Upper lobe of left lung (tissue), 6 donors: ENCODE measurements at regions not wholly inside any gene's neighbourhood (a gene's known extent, or its start where the extent isn't known, plus 50 kb on each side); places are given as distances from the start of the nearest gene placed in this dataset.

Experiments
- ATAC-seq, 2 donors: fragments of 200-7000 bp; cut with Tn5 transposase; one replicate each; pipeline ENCODE4 v1.9.1; 2022; ENCODE audit warnings: mild to moderate bottlenecking in 2 of 2, moderate library complexity in 2 of 2; ENCODE audit not compliant: low FRiP score in 2 of 2
- DNase-seq, 2 donors: peaks; one replicate each; pipeline ENCODE4 v3.0.0-alpha.2; 2019 to 2020
- H3K27ac ChIP-seq, 4 donors: fragments of 200-600 bp; sonication (generic); one replicate each; pipeline ENCODE4 v1.5.1; 2016 to 2019
- H3K27me3 ChIP-seq, 4 donors: fragments of 200-600 bp; sonication (generic); one replicate each; pipeline ENCODE4 v1.5.1; 2017 to 2019
- H3K36me3 ChIP-seq, 4 donors: fragments of 200-600 bp; sonication (generic); one replicate each; pipeline ENCODE4 v1.5.1; 2016 to 2019
- H3K4me1 ChIP-seq, 4 donors: fragments of 200-600 bp; sonication (generic); one replicate each; pipeline ENCODE4 v1.5.1; 2018 to 2019
- H3K4me3 ChIP-seq, 4 donors: fragments of 200-600 bp; sonication (generic); one replicate each; pipeline ENCODE4 v1.5.1; 2017 to 2019; ENCODE audit warnings: mild to moderate bottlenecking in 2 of 4, moderate library complexity in 1 of 4
- H3K9me3 ChIP-seq, 4 donors: fragments of 200-600 bp; sonication (generic); one replicate each; pipeline ENCODE4 v1.5.1; 2018 to 2019
- CTCF ChIP-seq, 6 experiments: fragments of 450-650 bp in 4 of 6; fragments of 200-600 bp in 2 of 6; sonication (generic) in 2 of 6; IDR thresholded peaks; one replicate each; pipeline ENCODE4 v1.5.1; 2016 to 2019; ENCODE audit warnings: antibody characterized with exemption in 6 of 6
- EP300 ChIP-seq, 4 donors: sonication (generic); formaldehyde crosslinking; IDR thresholded peaks; one replicate each; pipeline ENCODE4 v1.5.1; 2017; ENCODE audit warnings: antibody characterized with exemption in 4 of 4, control low read depth in 2 of 4
- POLR2A ChIP-seq, 4 donors: fragments of 450-650 bp; IDR thresholded peaks; one replicate each; pipeline ENCODE4 v1.5.1; 2016 to 2017; ENCODE audit warnings: antibody characterized with exemption in 4 of 4, mild to moderate bottlenecking in 2 of 4
- POLR2AphosphoS5 ChIP-seq, 2 donors: sonication (generic); formaldehyde crosslinking; IDR thresholded peaks; one replicate each; pipeline ENCODE4 v1.5.1; 2017; ENCODE audit warnings: antibody characterized with exemption in 2 of 2
- WGBS, 2 donors: methylation state at CpG; one replicate each; pipeline ENCODE4 v1.1.5; 2017 to 2018; 5-methylcytosine and 5-hydroxymethylcytosine counted together
- donor health status: DM: no; HTN: no; CAD: no; lungs with moderate emphysema.
- donor health status: DM: no; HTN: yes; CAD: no; lungs with severe emphysema.

DNA sequence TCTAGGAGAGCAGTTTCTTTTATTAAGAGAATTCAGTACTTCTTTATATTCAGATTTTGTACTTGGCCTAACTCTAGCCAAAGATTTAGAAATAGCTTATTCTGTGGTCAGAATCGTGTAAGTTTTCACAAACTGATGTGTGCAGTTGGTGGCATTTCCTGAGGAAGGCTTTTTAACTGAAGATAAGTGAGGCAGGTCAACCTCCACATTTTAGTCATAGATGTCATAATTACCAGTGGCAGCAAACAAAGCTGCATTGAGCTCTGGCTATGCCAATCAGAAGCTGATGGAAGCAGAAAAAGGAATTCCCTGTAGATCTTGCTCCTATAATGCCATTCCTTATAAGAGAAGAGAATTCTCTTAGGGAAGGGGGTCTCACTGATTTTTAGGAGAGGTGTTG is 141.3 kb upstream of the SP8 start:
- no peaks in the 10 kb centered on the region for H3K27me3 ChIP-seq
- H3K9me3 ChIP-seq: no peaks in the 10 kb centered on the region
- H3K4me1 ChIP-seq: no peaks in the 10 kb centered on the region
- ATAC-seq (no peak), DNase-seq (no peak)
- WGBS, 2 donors: 29 to 30% methylated on average over 1 of the region's 1 CpG
- H3K4me3 ChIP-seq: no peak overlapping the region
- TF ChIP-seq POLR2AphosphoS5 (IDR thresholded peaks at IDR 0.05) (no peak), POLR2A (IDR thresholded peaks at IDR 0.05) (no peak), CTCF (IDR thresholded peaks at IDR 0.05) (no peak), EP300 (IDR thresholded peaks at IDR 0.05) (no peak)
- H3K27ac ChIP-seq: no peak overlapping the region
- H3K36me3 ChIP-seq: no peaks in the 10 kb centered on the region

DNA sequence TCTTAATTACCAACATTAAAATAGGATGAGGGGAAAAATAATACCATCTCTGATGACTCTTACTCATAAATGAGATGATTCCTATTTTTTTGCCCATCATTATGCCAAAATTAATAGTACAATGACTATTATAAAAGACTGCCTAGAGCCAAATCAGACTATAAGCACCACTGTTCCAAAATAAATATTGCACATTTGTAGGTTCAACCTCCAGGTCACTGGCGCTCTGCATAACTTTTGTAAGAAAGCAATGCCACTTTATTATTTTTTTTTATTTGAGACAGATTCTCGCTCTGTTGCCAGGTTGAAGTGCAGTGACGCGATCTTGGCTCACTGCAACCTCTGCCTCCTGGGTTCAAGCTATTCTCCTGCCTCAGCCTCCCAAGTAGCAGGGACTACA is 142.5 kb upstream of the SP8 start:
- Histone ChIP-seq H3K4me1 (no peaks in the 10 kb centered on the region), H3K36me3 (no peaks in the 10 kb centered on the region), H3K9me3 (no peaks in the 10 kb centered on the region), H3K27ac (no peak overlapping the region), H3K4me3 (no peak overlapping the region), H3K27me3 (no peaks in the 10 kb centered on the region)
- whole genome bisulfite sequencing, 2 donors: 88 to 96% methylated on average over 4 of the region's 4 CpGs
- ATAC-seq: no peak
- no peak for DNase-seq
- TF ChIP-seq EP300 (IDR thresholded peaks at IDR 0.05) (no peak), POLR2AphosphoS5 (IDR thresholded peaks at IDR 0.05) (no peak), CTCF (IDR thresholded peaks at IDR 0.05) (no peak), POLR2A (IDR thresholded peaks at IDR 0.05) (no peak)

- 86 to 89% methylated on average over 3 of the region's 3 CpGs for WGBS, 2 donors
- no peak for ATAC-seq
- TF ChIP-seq EP300 (IDR thresholded peaks at IDR 0.05) (no peak), CTCF (IDR thresholded peaks at IDR 0.05) (no peak), POLR2AphosphoS5 (IDR thresholded peaks at IDR 0.05) (no peak), POLR2A (IDR thresholded peaks at IDR 0.05) (no peak)
- H3K4me1 ChIP-seq: no peaks in the 10 kb centered on the region
- no peaks in the 10 kb centered on the region for H3K36me3 ChIP-seq
- H3K27me3 ChIP-seq: no peaks in the 10 kb centered on the region
- DNase-seq: no peak
- H3K9me3 ChIP-seq: no peaks in the 10 kb centered on the region
- no peak overlapping the region for H3K4me3 ChIP-seq
- H3K27ac ChIP-seq: no peak overlapping the region
These were observed 145.1 kb upstream of the SP8 start for GRCh38 chr7:20931739-20932138.

DNA sequence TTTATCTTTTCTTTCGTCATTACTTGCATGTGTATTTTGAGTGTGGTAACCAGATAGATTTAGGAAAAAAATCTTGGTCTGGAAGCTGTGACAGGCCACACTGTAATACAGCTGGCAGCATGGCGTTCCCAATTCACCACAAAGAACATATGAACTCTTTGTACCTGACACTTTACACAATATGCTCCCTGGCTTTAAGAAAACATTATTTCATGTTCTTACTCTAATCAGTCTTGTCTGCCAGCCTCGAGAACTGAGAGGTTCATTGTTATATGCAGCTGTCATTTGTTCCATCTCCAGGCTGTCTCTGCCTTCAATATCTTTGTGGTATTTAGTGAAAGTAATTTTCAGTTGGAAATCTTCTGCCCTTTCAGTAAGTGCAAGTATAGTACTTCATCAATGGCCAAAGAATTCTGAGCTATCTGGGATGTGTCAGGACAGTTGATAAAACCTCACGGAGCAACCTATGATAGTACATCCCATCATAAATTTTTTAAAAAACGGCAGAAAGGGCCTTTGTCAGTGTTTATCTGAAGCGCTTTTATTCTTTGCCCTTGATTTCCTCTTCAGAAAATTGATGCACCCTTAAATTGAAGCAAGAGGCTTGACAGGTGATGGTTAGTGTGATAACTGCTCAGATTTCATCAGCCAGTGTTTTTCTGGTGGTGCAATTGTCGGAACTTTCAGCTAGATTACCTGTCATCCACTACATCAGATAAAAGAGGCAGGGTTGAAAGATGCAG is 146.3 kb upstream of the SP8 start:
- 61 to 66% methylated on average over 7 of the region's 7 CpGs for WGBS, 2 donors
- DNase-seq: no peak
- H3K4me3 ChIP-seq: no peak overlapping the region

More for the DNA sequence above, 146.3 kb upstream of the SP8 start:
- Histone ChIP-seq H3K4me1 (no peaks in the 10 kb centered on the region), H3K27me3 (no peaks in the 10 kb centered on the region), H3K9me3 (no peaks in the 10 kb centered on the region), H3K27ac (no peak overlapping the region), H3K36me3 (no peaks in the 10 kb centered on the region)
- no peak for ATAC-seq
- no peak for TF ChIP-seq POLR2AphosphoS5 (IDR thresholded peaks at IDR 0.05)
- no peak for TF ChIP-seq EP300 (IDR thresholded peaks at IDR 0.05)
- TF ChIP-seq POLR2A (IDR thresholded peaks at IDR 0.05): no peak
- TF ChIP-seq CTCF (IDR thresholded peaks at IDR 0.05): no peak
